IPS DF 19.7 (cell line): ENCODE measurements at regions not wholly inside any gene's neighbourhood (a gene's known extent, or its start where the extent isn't known, plus 50 kb on each side); places are given as distances from the start of the nearest gene placed in this dataset.
"Not testable (repeated sequence)": the region's sequence is repeated elsewhere in the genome, so short reads cannot be mapped to it uniquely, and the experiment has no call there.

ENCODE experiments used
- DNase-seq: peaks from one replicate; pipeline ENCODE4 v3.0.0-alpha.2; 2013; ENCODE audit warnings: low read depth, low spot score

- DNase-seq = no peak
These were observed 999.9 kb downstream of the TSN start for GRCh38 chr2:122755281-122755780.

GRCh38 chr2:122758967-122759366, 1003.5 kb downstream of the TSN start:
- no peak for DNase-seq

DNA sequence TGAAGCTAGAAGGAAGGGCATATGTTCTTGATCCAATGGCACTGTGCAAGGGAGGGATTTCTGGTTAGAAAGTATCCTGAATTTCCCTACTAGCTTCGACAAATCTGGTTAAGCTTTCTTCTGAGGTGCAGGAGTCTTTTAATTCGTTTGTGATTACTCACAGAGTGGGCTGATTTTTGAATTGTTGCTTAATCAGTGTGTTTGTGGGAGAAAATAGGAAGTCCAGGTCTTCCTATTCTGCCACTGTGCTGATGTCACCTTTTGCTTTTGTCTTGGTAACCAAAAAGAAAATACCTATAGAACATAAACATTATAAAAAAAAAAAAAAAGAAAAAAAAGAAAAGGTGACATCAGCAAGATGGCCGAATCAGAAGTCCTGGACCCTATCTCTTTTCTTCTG, 1008.6 kb downstream of the TSN start:
- no peak for DNase-seq

GRCh38 chr2:122780251-122780650, 1024.8 kb downstream of the TSN start:
- no peak for DNase-seq

GRCh38 chr2:122794100-122794499, 1038.6 kb downstream of the TSN start:
- DNase-seq = no peak

- no peak for DNase-seq
These were observed 1040.3 kb downstream of the TSN start for GRCh38 chr2:122795763-122796162.

GRCh38 chr2:122799391-122799790, 1043.9 kb downstream of the TSN start:
- DNase-seq = no peak

- DNase-seq = no peak
These were observed 1045.3 kb downstream of the TSN start for GRCh38 chr2:122800781-122801180.

DNA sequence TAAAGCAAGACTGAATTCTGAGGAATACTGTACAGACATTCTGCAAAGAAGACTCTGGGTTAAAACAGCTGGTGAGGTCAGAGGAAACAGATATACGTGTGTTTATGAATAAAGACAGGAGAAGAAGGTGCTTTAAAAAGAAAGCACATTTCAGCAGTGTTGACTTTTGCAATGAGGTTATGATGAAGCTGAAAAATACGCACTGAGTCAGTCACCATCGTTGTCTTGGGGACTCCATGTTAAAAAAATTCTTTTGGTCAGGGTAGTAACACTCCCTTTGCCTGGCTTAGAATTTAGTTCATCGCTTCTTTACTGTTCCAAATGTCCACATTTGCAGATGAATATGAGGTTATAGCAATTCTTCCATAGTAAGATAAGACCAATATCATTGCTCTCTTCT, 1049.0 kb downstream of the TSN start:
- no peak for DNase-seq

DNA sequence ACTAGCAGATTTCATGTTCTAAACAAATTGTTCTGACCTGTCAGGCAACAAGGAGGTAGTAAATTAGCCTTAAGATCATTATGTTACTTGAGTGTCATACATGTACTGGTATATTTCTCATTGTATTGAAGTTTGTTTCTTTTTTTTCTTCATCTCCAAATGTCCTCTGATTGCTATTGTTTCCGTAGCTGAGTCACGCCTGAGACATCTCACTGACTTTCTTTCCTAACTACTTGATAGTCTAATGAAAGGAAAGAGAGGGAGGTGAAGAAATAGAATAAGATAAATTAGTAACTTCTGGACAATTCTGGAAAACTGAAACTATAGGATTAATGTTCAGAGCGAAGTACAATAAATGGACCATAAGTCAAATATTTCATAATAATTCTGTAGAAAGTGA, 1049.9 kb downstream of the TSN start:
- no peak for DNase-seq

DNA sequence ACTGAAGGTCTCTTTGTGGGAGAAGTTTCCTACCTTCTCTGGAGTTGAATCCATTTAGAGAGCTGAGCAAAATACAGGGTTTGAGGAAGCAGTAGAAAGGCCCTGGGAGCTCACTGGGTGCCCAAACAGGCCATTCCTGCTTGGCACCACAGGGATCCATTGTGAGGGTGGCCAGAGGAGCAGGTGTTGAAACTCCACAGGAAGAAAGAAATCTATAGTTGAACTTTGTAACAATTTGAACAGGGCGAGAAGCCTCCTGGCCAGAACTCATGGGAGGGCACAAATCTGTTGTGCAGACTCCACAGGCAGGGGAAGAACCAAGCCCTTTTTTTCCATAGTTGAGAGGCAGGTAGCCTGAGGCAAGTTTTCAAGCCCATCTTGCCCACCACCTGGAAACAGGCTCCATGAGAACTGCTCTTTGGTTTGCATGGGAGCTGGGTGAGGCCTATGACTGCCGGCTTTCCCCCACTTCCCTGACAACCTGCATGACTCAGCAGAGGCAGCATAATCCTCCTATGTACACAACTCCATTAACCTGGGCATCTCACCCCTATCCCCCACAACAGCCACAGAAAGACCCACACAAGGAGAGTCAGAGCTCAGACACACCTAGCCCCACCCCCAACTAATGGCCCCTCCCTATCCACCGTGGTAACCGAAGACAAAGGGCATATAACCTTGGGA, 1053.0 kb downstream of the TSN start:
- DNase-seq = no peak

GRCh38 chr2:122812214-122812613, 1056.8 kb downstream of the TSN start:
- not testable (repeated sequence) for DNase-seq

DNA sequence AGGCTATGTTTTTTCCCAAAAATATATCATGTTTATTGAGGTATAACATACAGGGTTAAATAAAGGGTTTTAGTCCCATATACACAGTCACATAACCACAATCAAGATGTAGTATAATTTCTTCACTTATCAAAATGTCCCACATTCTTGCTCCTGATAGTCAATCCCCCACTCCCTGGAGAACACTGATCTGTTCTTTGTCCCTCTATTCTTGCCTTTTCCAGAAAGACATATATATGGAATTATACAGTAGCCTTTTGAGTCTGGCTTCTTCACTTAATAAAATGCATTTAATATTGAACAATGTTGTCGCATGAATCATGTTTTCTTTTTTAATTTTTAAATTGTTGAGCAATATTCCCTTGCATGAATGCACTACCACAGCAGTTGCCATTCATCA, 1059.7 kb downstream of the TSN start:
- no peak for DNase-seq

DNA sequence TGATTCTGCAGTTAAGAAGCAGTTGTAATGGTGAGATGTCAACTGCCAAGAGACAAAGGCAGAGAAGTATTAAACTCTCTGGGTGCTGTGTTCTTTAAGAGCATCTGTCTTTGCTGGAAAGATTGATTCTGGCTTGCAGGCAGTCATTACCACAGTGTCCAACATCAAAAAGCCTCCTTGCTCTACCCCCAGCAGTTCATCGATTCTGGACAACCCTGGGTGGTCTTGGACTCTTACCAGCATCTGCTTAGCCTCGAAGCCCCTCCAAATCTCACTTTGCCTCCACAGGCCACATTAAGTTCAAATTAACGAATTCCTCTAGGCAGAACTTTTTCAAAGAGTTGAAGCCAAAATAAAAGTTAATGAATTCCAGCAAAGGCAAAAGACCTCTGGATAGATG, 1061.4 kb downstream of the TSN start:
- no peak for DNase-seq

DNA sequence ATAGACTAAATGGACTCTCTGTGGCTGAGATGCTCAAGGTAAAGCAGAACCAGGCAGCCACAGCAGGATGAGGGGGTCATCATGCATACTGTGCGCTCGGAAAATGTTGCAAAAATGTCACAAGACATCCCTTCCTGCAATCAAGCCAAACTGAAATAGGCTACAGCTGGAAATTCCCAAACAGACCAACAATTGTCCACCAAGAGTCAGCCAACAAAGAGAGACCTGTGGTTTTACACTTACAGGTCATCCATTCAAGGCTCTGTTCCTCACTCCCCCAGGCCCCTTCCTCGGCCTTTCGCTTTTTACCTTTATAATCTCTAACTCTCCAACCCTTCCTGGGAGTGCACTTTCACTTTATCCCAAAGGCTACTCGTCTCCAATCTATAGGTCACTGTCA, 1066.9 kb downstream of the TSN start:
- no peak for DNase-seq

- no peak for DNase-seq
These were observed 1074.7 kb downstream of the TSN start for GRCh38 chr2:122830157-122830556.

- DNase-seq = no peak
These were observed 1076.2 kb downstream of the TSN start for GRCh38 chr2:122831649-122832048.

DNA sequence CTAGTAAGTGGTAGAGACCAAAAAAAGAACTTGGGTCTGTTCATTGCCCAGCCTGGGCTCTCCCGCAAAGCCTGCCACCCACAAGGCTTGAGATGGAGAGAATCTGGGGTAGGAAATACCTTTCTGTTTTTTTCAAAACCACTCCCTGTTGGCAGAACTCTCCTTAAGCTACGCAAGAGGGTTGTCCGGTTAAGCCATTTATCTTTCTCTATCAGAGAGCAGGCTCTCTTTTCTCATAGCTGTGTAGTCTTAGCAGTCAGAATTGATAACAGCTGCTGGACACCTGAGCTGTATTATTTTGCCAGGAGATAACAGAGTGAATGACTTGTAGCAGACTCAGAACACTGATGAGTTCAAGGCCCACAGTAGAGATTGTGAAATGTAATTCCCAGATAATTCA, 1088.1 kb downstream of the TSN start:
- no peak for DNase-seq

DNA sequence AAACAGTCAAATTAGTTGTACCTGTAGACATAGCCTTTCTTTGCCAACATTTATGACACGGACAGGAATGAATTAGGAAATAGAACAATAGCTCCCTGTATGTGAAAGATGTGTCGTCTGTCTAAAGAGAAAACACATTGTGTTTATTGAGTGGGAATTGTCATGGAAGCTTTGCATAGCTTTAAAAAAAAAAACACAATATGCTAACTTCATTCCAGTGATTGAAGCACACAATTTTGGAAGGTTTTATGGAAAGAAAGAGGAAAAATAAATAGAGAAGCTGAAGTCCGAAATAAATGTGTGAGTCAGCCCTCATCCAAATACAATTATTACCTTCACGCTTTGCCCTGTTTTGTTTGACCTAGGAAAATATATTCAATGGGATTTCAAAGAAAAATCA, 1095.7 kb downstream of the TSN start:
- no peak for DNase-seq

- DNase-seq = no peak
These were observed 1096.6 kb downstream of the TSN start for GRCh38 chr2:122851972-122852531.

GRCh38 chr2:122856696-122857095, 1101.2 kb downstream of the TSN start:
- DNase-seq = no peak

GRCh38 chr2:122858075-122858702, 1102.7 kb downstream of the TSN start:
- no peak for DNase-seq

- DNase-seq = no peak
These were observed 1103.4 kb downstream of the TSN start for GRCh38 chr2:122858813-122859212.
